GM19240 (cell line): ENCODE measurements at regions not wholly inside any gene's neighbourhood (a gene's known extent, or its start where the extent isn't known, plus 50 kb on each side); places are given as distances from the start of the nearest gene placed in this dataset.

Experiments
- DNase-seq: peaks from one replicate; pipeline ENCODE4 v3.0.0; 2011; ENCODE audit warnings: low spot score; ENCODE audit not compliant: insufficient read length

GRCh38 chr1:4137621-4138415, 237.7 kb upstream of the C1orf174 start:
- DNase-seq = no peak

- no peak for DNase-seq
Measured at GRCh38 chr1:4139646-4140045, 239.6 kb upstream of the C1orf174 start.

- no peak for DNase-seq
Measured at GRCh38 chr1:4140241-4140640, 240.2 kb upstream of the C1orf174 start.

GRCh38 chr1:4140821-4141220, 240.7 kb upstream of the C1orf174 start:
- no peak for DNase-seq

- no peak for DNase-seq
Measured at GRCh38 chr1:4144349-4144971, 244.4 kb upstream of the C1orf174 start.

GRCh38 chr1:4146101-4146500, 246.0 kb upstream of the C1orf174 start:
- DNase-seq = no peak

- DNase-seq = no peak
Measured at GRCh38 chr1:4146614-4147013, 246.5 kb upstream of the C1orf174 start.

GRCh38 chr1:4147509-4147908, 247.4 kb upstream of the C1orf174 start:
- no peak for DNase-seq

GRCh38 chr1:4149281-4149680, 249.2 kb upstream of the C1orf174 start:
- no peak for DNase-seq

- no peak for DNase-seq
Measured at GRCh38 chr1:4149831-4150230, 249.8 kb upstream of the C1orf174 start.

- DNase-seq = no peak
Measured at GRCh38 chr1:4150262-4150661, 250.2 kb upstream of the C1orf174 start.

GRCh38 chr1:4152266-4152665, 252.2 kb upstream of the C1orf174 start:
- DNase-seq = no peak

GRCh38 chr1:4153571-4153970, 253.5 kb upstream of the C1orf174 start:
- no peak for DNase-seq

GRCh38 chr1:4156241-4156973, 256.3 kb upstream of the C1orf174 start:
- DNase-seq = no peak

- DNase-seq = no peak
Measured at GRCh38 chr1:4160181-4160580, 260.1 kb upstream of the C1orf174 start.

- DNase-seq = no peak
Measured at GRCh38 chr1:4161366-4162006, 261.4 kb upstream of the C1orf174 start.

GRCh38 chr1:4164965-4165364, 264.9 kb upstream of the C1orf174 start:
- DNase-seq = no peak

- DNase-seq = no peak
Measured at GRCh38 chr1:4165686-4166300, 265.7 kb upstream of the C1orf174 start.

GRCh38 chr1:4166713-4167112, 266.6 kb upstream of the C1orf174 start:
- no peak for DNase-seq

GRCh38 chr1:4169991-4170390, 269.9 kb upstream of the C1orf174 start:
- no peak for DNase-seq

- DNase-seq = no peak
Measured at GRCh38 chr1:4170548-4171340, 270.7 kb upstream of the C1orf174 start.
